Fibroblast of upper back skin (primary cell): ENCODE measurements at regions not wholly inside any gene's neighbourhood (a gene's known extent, or its start where the extent isn't known, plus 50 kb on each side); places are given as distances from the start of the nearest gene placed in this dataset.

ENCODE experiments used
- DNase-seq: peaks from one replicate; pipeline ENCODE4 v3.0.0-alpha.2; 2013

DNA sequence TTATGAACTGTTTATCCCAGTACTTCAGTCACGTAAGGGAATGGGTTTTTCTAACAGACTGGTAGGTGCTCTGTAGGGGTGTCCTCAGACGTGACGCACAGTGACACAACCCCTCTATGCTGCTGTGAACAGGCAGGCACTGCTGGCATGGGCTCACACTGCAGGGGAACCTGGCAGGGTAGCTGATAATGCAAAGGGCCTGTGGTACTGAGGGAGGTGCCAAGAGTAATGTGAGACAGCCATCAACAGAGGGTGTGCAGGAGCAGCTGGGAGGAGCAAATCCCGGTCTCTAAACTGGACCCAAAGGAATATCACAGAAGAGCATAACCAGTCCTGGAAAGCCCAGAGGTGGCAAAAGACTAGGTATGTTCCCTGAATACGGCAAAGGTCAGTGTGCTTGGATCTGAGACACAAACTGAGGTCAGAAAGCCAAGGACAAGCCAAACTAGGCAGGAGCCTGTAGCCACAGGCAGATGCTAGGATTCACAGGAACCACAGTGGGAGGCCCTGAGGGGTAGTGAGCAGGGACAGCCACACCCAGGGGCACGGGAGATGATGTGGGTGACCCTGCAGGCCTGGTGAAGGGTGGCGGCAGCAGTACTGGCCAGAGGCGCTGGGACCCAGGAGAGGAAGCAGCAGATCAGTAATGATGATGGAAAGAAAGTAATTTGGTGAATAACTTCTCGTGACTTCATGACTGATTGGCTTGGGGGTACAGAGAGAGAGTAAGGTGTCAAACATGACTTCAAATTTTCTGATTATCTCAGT lies 248.1 kb upstream of the CHRNA7 start:
- DNase-seq: no peak

DNA sequence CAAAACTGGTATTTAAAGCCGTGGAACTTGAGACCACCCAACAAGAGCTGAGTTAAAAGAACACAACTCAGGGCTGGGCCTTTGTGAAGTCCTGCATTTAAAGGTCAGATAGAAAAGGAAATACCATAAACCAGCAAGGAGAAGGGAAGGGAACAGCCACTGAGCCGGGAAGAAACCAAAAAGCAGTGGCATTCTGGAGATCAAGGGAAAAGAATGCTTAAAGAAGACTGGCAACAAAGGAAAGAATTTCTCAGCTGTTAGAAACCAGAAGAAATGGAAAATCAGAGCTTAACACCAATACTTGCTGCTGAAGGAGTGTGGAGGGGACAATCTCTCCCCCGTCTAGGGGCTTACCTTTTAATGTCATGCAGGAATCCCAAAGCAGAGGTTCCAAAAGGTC lies 247.4 kb upstream of the CHRNA7 start:
- DNase-seq: no peak

DNA sequence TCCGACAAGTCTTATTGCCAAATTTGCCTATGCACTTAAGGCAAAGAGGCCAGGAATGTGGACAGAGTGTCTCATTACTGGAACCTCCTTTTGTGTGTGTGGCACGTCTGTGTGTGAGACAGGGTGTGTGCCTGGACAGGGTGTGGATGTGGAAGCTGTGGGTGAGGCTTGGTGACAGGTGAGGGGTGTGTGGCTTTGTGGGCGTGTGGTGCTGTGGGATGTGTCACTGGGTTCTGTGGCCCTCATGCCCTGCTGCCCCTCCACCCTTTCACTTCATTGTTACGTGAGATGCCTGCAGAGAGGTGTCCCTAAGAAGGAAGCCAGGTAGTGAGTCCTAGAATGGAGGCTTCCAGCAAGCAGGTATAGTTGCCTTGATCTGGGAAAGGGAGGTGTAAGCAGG lies 244.0 kb upstream of the CHRNA7 start:
- DNase-seq: no peak

DNA sequence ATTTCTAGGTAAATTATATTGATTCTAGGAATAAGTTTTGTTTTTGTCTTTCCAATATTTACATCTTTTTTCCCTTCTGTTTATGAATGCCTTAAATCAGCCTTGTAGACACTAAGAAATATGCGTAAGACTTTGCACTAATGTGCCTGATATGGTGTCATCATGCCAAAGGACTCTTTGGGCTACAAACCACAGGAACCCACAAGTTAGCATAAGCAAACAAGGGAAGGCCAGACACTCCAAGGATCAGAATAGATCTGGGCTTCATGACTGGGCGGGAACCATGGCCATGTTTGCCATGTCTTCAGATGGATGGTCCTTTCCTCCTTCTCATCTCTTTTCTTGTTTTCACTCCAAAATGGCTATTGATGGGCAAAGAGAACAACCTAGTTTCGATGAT lies 242.2 kb upstream of the CHRNA7 start:
- DNase-seq: no peak

DNA sequence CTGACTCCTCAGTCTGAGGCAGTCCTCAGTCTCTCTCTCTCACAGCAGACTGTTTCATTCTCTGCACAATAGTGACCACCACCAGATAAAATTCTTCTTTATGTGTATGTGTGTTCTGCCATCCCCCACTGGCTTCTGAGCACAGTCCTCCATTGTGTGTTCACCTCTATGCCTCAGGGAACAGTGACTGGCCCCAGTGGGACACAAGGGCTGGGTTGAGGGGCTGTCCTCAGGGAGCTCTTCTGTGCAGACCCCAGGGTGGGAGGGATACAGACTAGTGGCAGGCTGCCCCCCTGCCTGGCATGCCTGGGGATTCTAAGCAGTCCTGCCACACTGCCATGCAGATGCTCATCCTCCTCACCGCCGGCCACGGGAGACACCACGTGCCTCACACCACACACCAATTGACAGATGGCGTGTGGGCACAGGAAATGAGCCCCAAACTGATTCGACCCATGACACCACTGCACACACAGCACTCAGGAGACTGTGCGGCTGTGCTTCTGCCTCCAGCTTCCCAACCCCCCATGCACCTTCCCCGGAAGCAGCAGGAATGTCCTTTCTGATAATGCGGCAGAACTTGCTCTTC lies 237.6 kb upstream of the CHRNA7 start:
- no peak for DNase-seq

DNA sequence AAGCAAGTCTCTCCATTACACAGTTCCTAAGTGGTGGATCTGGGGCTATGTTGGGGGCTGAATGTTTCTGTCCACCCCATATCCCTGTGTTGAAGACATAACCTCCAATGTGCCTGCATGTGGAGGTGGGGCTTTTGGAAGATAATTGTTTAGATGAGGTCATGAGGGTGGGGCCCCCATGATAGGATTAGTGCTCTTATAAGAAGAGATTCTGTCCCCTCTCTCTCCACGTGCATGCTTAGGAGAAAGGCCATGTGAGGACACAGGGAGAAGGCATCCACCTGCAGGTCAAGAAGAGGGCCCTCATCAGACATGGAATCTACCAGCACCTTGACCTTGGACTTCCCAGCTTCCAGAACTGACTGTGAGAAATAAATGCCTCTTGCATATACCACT lies 231.0 kb upstream of the CHRNA7 start:
- DNase-seq: no peak

DNA sequence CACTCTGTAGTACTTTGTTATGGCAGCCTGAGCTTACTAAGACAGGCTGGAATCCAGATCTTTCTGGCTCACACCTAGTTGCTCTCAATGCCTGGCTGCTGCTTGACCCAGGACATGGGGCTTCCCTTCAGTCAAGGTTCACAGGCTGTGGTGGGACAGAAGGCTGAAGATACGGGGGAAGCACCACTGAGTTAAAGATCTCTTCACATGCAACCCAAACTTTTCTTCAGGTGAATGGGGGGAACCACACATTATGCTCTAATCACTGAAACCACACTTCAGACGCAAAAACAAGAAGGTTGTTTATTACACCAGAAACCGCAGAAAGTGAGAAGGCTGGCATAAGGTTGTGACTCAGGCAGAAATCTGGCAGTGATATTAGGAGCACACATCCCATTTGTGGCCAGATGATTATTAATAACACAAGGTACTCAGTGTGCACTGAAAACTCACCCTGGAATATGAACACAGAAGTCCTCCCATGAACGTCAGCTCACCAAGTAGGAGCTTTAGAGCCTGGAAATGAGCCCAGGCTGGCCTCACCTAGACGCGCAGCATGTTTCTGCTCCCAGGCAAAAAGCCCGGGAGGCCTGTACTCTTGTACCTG lies 230.5 kb upstream of the CHRNA7 start:
- DNase-seq: peak; percentile 21

DNA sequence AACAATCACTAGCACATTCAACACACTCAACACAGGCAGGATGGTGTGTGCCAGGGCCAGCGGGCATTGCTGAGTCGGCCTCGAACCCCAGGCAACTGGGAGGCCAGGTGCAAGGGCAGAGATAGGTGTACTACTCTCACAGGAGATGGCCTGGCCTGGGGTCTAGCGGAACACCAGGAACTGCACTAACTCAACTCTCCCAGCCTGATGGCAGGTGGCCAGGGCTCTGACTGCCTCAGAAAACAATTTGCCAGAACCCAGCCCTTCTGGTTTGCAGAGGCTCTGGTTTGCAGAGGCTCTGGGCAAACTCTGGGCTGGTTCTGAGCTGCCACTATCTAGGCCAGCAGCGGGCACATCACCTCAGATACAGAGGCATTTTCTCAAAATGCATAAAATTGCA lies 229.2 kb upstream of the CHRNA7 start:
- peak; percentile 18 for DNase-seq

DNA sequence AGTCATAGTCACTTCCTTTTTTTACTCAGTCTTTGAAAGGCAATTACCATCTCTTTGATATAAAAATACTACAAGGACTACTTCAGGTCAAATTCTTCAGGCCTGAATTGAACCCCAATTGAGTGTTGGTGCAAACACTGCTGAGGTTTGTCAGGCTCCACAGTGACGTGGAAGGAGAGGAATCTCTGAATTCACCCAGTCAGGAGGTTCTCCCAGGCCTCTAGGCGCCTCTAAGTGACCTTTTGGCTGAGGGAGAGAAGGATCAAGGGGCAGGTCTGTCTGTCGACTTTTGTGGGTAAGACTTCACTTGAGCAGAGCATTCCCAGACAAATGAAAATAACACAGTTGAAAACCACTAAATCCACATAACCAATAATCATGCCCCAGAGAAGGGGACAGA lies 227.6 kb upstream of the CHRNA7 start:
- no peak for DNase-seq

DNA sequence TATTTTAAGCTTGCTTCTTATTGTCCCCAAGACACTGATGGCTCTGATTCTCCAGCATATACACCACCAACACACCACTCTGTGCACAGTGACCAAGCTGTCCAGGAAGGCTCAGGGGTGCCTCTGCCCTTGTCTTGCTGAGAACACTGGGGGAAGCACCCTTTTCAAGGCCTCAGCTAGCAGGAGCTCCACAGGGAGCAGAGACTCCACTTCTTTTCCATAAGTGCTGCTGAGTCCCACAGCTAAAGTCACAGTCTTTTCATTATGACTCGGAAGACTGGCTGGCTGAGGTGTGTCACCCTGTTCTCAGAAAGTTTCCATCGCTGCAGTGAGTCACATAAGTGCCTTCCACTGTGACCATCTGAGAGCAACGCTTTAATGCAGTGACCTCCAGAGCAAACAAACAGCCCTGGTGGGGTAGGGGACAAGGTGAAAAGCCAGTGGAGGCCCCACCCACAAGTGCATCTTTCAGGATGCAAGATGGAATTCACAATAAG lies 226.9 kb upstream of the CHRNA7 start:
- no peak for DNase-seq

DNA sequence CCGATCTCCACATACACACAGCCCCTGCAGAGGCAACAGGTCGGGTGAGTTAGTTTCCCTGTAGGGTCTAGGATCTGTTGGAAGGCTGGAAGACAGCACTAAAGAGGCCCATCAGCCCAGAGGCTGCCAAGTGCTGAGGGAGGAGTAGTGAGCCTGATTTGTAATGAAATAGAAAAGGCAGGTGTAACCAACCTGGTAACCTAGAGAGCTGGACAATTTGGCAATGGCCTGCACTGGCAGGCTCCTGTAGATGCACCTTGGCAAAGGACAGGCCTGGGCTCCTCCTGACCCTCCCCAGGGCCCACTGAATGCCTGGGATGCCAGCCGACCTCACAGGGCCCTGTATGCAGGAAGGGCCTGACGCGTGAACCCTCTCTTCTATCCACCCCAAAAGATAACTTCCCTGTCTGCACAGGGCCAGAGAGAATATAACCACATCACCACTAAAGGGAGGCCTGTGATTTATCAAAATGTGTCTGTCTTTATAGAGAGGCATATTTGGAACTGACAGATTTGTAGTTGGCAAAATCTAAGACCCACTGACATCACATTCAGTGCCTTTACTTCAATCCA lies 225.1 kb upstream of the CHRNA7 start:
- no peak for DNase-seq

DNA sequence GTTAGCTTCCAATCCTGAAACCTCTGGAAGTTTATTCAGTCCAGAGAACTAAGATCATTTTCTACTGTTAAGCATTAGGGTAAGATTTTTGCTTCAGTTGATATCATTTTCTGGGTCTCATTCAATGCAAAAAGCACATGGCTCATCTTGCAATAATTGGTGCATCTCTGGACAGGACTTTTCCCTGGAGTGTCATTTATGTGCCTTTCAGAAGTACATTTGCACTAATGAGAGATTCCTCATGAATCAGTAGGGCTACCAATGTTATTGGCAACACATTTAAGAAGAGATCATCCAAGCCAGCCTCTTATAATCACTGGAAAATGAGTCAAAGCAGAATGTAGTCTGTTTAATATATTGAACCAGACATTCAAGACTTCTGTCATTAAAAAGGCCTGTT lies 224.2 kb upstream of the CHRNA7 start:
- DNase-seq: no peak

DNA sequence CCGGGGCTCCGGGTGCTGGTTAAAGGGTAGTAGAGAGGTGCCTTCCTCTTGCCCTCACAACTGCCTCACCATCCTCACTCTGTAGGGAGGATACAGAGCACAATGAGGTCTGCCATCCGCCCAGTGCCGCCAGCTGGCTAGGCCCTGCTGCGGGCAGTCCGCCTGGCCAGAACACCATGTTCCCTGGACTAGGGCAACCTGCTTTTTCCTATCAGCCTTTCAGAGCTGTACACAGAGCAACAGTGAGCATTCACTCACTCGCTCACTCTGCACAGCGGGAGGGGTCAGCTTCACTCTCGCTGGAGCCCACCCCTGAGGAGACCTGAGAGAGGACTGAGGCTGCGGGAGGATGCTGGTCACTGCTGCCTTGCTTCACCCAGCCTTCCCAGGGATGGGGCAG lies 218.7 kb upstream of the CHRNA7 start:
- no peak for DNase-seq

DNA sequence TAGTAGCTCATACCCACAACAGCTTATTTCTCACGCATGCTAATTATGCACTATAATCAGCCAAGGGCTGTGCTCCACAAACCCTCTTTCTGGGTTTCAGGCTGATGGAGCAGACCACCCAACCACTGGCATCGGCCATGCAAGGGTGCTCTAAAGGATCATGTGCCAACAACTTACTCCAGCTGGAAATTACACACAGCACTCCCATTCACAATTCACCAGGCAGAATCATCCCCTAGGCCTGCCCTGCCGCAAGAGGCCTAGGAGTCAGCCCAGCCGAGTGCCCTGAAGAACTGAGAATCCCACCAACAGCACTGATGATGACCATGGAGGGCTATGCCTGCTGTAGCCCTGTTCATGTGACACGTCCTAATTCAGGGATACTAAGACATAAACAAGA lies 216.2 kb upstream of the CHRNA7 start:
- DNase-seq: no peak

DNA sequence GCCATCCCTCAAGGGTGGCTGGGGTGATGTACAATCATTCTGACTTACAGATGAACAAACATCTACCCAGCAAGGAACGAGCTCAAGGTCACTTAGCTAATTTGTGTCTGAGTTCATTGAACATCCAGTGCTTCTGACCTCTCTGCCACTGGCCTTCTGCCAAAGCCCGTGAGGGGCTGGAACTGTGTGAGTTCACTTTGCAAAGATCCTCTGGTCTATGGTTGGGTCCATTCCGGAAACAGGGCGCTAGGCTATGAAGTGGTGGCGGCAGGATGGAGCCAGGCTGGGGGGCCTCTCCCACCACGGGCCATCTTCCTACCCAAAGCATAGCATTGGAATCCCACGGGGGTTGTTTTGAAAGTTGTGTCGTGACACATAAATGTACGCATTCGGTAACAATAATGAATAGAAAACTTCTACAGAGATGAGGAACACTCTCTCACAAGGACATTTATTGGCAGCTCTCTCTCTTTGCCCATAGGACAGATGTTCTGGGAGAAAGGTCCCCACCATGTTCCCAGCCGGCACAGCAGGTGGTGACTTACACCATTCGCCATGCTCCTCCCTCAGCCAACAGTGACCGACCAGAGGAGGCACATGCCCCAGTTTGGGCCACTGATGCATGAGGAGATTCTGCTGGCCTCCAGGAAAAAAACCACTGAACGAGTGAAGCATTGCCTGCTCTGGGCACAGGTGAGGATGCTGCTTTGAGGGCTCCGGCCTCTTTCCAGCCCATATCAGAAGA lies 214.7 kb upstream of the CHRNA7 start:
- DNase-seq: no peak

DNA sequence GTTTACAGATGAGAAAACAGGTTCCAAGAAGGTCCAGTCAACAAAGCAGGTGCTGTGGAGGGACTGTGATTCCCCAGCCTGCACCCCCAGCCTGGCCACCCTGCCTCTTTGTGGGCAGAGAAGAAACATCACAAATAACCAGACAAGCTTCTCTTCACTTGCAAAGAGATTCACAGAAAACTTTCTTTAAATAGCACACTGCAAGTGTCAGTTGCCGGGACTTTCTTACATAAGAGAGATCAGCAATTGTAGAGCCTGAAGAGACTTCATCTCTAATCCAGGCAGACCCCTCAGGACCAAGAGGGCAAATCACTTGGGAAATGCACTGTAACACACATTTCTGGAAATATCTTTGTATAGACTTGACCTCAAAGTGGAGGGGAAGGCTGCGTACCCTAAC lies 207.9 kb upstream of the CHRNA7 start:
- no peak for DNase-seq

DNA sequence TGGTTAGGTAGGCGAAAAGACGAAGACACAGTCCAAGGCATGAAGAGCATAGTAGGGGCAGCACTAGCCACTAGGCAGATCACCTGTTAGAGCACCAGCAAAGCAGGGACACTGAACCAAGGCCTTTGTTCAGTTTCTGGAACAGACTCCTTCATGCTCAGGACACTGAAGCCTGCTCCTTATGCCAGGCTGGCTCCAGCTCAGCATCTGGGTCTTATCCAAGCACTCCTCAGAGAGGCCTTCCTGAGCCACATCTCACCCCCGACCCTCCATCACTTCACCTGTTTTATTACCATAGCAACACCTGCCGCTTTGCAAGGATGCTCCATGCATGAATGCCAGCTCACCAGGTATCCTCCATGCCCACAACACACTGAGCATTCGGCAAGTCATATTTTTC lies 206.3 kb upstream of the CHRNA7 start:
- no peak for DNase-seq

DNA sequence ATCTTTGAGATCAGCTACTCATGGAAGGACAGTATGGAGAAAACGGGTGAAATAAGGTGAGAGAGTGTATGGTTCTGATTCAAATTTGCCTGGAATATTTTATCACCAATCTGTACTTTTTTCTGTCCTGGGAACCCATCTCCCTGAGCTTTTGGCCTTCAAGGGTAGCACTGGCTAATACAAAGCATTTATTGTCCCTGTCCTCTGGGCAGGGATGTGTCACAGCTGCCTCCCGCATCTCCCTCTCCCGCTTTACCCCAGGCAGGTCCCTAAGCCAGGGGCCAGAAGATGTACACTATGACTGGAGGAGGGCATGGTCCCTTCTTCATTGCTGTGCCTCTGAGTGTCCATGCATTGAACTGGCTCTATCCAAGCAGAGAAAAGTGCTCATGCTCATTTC lies 201.7 kb upstream of the CHRNA7 start:
- DNase-seq: no peak

DNA sequence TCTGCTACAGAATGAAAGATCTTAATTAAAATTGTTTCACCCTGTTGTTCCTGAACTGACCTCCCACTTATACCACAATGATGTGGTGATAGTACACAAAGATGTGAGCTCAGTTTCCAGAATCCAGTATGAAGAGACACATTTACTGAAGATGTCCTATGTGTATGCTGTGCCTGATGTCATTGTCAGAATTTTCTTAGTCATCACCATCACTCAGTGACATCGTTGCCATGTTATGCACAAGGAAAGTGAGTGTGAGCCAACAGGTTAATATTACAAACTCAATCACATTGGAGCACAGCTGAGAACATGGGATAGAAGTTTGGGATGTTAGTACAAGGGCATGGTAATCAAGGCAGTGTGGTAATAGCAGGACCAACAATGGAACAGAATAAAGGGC lies 199.7 kb upstream of the CHRNA7 start:
- no peak for DNase-seq

DNA sequence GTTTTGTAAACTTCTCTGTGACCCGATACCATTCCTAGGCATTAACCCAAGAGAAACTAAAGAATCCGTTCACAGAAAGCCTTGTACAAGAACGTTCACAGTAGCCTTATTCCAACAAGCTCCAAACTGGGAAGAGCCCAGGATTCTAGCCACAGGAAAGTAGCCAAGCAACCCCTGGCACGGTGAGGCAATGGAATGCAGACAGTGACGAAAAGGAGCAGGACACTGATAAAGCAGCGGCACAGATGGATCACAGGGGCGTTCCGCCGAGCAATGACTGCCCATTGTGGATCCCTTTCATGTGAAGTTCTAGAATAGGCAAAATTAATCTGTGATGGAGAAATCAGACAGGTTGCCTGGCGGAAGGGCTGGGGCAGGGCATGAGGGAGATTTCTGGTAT lies 198.7 kb upstream of the CHRNA7 start:
- no peak for DNase-seq

DNA sequence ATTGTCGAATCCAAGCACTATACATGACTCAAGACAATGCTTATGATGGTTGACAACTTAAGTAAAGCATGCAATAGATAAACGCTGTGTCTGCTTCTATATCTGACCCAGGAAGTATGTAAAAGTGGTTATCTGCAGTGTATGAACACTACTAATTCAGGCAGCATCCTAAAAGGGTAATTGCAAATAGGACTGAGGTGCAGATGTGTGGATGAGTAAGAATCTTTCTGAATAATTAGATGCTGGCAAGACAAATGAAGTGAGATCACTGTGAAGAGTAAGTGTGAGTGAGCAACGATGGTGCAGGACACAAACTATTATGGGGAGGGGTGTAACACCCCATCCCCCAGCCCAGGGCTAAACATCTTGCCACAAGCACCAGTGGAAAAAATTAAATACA lies 195.7 kb upstream of the CHRNA7 start:
- no peak for DNase-seq

DNA sequence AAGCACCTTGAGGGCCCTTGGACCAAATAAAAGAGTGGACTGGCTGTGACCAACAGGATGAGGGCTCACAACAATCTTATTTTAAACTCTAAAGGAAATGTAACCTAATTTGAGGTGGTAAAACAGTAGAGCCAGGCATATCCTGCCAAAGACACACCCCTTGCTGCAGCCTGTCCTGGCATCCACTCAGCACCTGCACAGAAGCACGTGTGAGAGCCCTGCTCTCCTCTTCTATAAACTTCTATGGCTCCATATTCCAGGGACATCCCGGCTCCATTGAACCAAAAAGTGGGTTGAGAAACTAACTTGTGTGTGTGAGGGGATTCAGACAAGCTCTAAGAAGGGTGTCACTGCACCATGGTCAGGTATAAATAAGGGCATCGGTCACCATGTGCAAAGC lies 190.9 kb upstream of the CHRNA7 start:
- DNase-seq: no peak

DNA sequence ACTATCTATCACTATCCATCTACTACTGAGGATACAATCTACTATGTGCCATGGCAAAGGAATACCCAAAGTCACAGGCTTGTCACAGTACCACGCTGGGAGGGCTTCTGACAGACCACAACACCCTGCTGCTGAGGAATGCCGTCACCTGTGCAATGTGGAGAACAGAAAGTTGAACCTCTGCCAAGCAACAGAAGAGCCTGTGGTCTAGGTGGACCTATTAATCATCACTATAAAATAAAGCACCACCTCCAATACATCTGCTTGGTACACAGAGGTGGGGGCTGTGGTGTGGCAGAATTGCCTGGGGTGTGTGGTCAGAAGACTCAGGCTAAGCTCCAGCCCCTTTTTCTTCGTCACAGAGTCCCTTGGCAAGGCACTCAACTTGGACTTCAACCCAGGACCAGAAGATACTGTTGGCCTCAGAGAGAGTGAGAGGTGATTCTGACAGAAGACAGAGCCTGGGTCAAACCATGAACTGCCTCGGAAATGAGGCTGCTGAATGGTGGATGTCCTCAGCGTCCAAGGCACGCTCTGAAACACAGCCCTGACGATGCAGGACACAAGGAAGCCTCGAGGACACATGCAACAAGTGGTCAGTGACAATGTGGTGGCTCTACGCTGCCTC lies 189.4 kb upstream of the CHRNA7 start:
- no peak for DNase-seq
